Endodermal cell (in vitro differentiated cells): ENCODE measurements at regions not wholly inside any gene's neighbourhood (a gene's known extent, or its start where the extent isn't known, plus 50 kb on each side); places are given as distances from the start of the nearest gene placed in this dataset.

Source experiments
- DNase-seq: peaks from one replicate; pipeline ENCODE4 v3.0.0-alpha.2; 2017
- H3K27ac ChIP-seq: 2 replicates; pipeline ENCODE4 v1.5.1; 2013; ENCODE audit warnings: mild to moderate bottlenecking, low read depth, low read length, moderate library complexity
- H3K27me3 ChIP-seq: 2 replicates; pipeline ENCODE4 v1.6.1; 2013; ENCODE audit warnings: mild to moderate bottlenecking, low read length, moderate library complexity; ENCODE audit not compliant: insufficient read depth, control insufficient read depth, poor library complexity, severe bottlenecking
- H3K36me3 ChIP-seq: 2 replicates; pipeline ENCODE4 v1.7.0; 2013; ENCODE audit warnings: mild to moderate bottlenecking, low read length, moderate library complexity; ENCODE audit not compliant: control insufficient read depth, insufficient read depth
- H3K4me1 ChIP-seq: one replicate; pipeline ENCODE4 v1.7.0; 2013; ENCODE audit warnings: low read length; ENCODE audit not compliant: control insufficient read depth, insufficient read depth
- H3K4me3 ChIP-seq: 2 replicates; pipeline ENCODE4 v1.5.1; 2013; ENCODE audit warnings: mild to moderate bottlenecking, low read length, moderate library complexity
- H3K9ac ChIP-seq: 2 replicates; pipeline ENCODE4 v1.6.1; 2013; ENCODE audit warnings: mild to moderate bottlenecking, low read length, moderate library complexity; ENCODE audit not compliant: poor library complexity, severe bottlenecking; ENCODE audit errors: extremely low read depth
- H3K9me3 ChIP-seq: 2 replicates; pipeline ENCODE4 v1.6.1; 2013; ENCODE audit warnings: mild to moderate bottlenecking, low read length, moderate library complexity; ENCODE audit not compliant: control insufficient read depth
- H3K27ac Mint-ChIP-seq: 2 replicates; pipeline ENCODE4 v1.8.0; 2020; ENCODE audit warnings: mixed read lengths
- H3K27me3 Mint-ChIP-seq: 2 replicates; pipeline ENCODE4 v1.8.0; 2021; ENCODE audit warnings: mild to moderate bottlenecking, mixed read lengths; ENCODE audit not compliant: insufficient read depth
- H3K36me3 Mint-ChIP-seq: 2 replicates; pipeline ENCODE4 v1.8.0; 2020; ENCODE audit warnings: low read depth, mixed read lengths
- H3K4me1 Mint-ChIP-seq: 2 replicates; pipeline ENCODE4 v1.8.0; 2020; ENCODE audit warnings: mixed read lengths
- H3K4me3 Mint-ChIP-seq: 2 replicates; pipeline ENCODE4 v1.8.0; 2020; ENCODE audit warnings: mild to moderate bottlenecking, moderate library complexity, mixed read lengths
- H3K9me3 Mint-ChIP-seq: 2 replicates; pipeline ENCODE4 v1.8.0; 2020; ENCODE audit warnings: mild to moderate bottlenecking, mixed read lengths
- WGBS, 2 experiments: methylation state at CpG; one replicate each; pipeline versions ENCODE4 v1.1.5 to v1.1.7; 2013; ENCODE audit warnings: missing lambda C conversion rate in 2 of 2, mixed read lengths in 1 of 2; ENCODE audit not compliant: insufficient coverage in 1 of 2, insufficient read length in 1 of 2; 5-methylcytosine and 5-hydroxymethylcytosine counted together
- TF ChIP-seq, protein P1 (sequence below): fragments of 200-600 bp; sonication (generic); conservative IDR thresholded peaks from 2 replicates; pipeline ENCODE4 v1.5.0; 2021; ENCODE audit warnings: antibody characterized with exemption, mild to moderate bottlenecking

DNA sequence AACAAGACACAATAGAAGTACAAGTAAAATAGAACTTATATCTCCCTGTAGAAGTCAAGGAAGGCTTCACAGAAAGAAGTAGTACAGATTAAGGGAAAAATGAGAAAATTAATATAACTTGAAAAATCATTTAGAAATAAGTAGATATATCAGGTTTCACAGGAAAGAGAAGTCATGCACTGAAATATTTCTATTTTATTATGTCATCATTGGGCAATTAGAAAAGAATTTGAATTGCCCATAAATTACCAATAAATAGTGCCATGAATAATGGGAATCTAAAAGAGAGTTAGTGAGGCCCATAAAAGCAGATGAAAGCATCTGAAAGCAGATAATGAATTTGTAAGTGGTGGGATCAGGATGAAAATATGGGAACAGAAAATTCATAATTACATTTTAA lies 1597.8 kb downstream of the PLA2G4A start:
- no peak overlapping the region for H3K4me3 ChIP-seq
- H3K27ac ChIP-seq, result no peak overlapping the region
- Mint-ChIP-seq H3K36me3 (no peaks in the 10 kb centered on the region), H3K27me3 (no peaks in the 10 kb centered on the region), H3K4me3 (no peak overlapping the region), H3K27ac (no peak overlapping the region), H3K4me1 (no peaks in the 10 kb centered on the region), H3K9me3 (no peaks in the 10 kb centered on the region)
- H3K9me3 ChIP-seq, result no peaks in the 10 kb centered on the region
- H3K4me1 ChIP-seq, result no peaks in the 10 kb centered on the region
- no peaks in the 10 kb centered on the region for H3K27me3 ChIP-seq
- no peak for DNase-seq
- TF ChIP-seq, protein P1, sequence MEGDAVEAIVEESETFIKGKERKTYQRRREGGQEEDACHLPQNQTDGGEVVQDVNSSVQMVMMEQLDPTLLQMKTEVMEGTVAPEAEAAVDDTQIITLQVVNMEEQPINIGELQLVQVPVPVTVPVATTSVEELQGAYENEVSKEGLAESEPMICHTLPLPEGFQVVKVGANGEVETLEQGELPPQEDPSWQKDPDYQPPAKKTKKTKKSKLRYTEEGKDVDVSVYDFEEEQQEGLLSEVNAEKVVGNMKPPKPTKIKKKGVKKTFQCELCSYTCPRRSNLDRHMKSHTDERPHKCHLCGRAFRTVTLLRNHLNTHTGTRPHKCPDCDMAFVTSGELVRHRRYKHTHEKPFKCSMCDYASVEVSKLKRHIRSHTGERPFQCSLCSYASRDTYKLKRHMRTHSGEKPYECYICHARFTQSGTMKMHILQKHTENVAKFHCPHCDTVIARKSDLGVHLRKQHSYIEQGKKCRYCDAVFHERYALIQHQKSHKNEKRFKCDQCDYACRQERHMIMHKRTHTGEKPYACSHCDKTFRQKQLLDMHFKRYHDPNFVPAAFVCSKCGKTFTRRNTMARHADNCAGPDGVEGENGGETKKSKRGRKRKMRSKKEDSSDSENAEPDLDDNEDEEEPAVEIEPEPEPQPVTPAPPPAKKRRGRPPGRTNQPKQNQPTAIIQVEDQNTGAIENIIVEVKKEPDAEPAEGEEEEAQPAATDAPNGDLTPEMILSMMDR, result no peak
- H3K36me3 ChIP-seq, result no peaks in the 10 kb centered on the region
- no peak overlapping the region for H3K9ac ChIP-seq

DNA sequence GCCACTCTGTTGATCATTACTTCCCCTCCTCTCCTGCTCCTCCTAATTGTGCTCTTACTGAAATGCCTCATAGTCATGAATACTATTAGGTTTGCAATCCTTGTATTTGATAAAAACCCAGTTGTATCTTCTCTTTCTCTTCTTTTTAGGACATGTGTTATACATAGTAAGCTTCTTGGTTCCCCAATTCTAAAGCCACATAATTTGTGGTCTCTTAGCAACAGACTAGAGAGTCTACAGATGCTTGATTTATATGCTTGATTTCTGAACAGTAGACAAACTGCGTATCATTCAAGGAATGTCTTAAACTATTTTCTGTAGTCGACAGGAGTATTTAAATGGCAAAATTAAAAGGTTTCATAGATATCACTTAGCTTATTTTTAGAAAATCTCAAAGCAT lies 1598.9 kb downstream of the PLA2G4A start:
- H3K9me3 ChIP-seq, result no peaks in the 10 kb centered on the region
- Mint-ChIP-seq H3K36me3 (no peaks in the 10 kb centered on the region), H3K9me3 (no peaks in the 10 kb centered on the region), H3K27me3 (no peaks in the 10 kb centered on the region), H3K4me3 (no peak overlapping the region), H3K4me1 (no peaks in the 10 kb centered on the region), H3K27ac (no peak overlapping the region)
- H3K27me3 ChIP-seq, result no peaks in the 10 kb centered on the region
- no peaks in the 10 kb centered on the region for H3K36me3 ChIP-seq
- H3K27ac ChIP-seq, result no peak overlapping the region
- TF ChIP-seq, protein P1, result no peak
- no peak overlapping the region for H3K9ac ChIP-seq
- 90% methylated on average over 2 of the region's 2 CpGs; no CpG with 5 or more reads in 1 of the 2 experiments for WGBS, 2 experiments
- no peaks in the 10 kb centered on the region for H3K4me1 ChIP-seq
- DNase-seq, result no peak
- H3K4me3 ChIP-seq, result no peak overlapping the region

DNA sequence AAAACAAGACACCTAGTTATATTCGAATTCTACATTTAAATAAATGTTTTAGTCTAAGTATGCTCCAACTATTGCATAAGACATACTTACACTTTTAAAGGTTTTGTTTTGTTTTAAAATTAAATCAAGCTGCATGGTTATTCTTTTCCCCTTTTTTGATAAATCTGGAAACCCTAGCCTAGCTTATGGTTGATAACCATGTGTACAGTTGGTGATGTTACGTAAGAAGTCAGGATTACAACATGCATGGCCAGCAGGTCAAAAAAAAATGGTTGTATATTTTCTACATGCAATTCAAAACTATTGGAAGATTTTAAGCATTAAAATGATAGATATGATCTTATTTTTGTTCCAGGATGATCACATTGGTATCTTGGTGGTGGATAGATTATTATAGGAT lies 1600.6 kb downstream of the PLA2G4A start:
- Histone ChIP-seq H3K4me1 (no peaks in the 10 kb centered on the region), H3K36me3 (no peaks in the 10 kb centered on the region), H3K9me3 (no peaks in the 10 kb centered on the region), H3K27me3 (no peaks in the 10 kb centered on the region), H3K9ac (no peak overlapping the region), H3K4me3 (no peak overlapping the region), H3K27ac (no peak overlapping the region)
- H3K4me1 Mint-ChIP-seq, result no peaks in the 10 kb centered on the region
- H3K9me3 Mint-ChIP-seq, result no peaks in the 10 kb centered on the region
- H3K36me3 Mint-ChIP-seq, result no peaks in the 10 kb centered on the region
- H3K27me3 Mint-ChIP-seq, result no peaks in the 10 kb centered on the region
- H3K27ac Mint-ChIP-seq, result no peak overlapping the region
- TF ChIP-seq, protein P1, result no peak
- DNase-seq, result no peak
- WGBS, 2 experiments, result 100% methylated on average over 1 of the region's 2 CpGs; no CpG with 5 or more reads in 1 of the 2 experiments
- no peak overlapping the region for H3K4me3 Mint-ChIP-seq
